HFFc6 (cell line): ENCODE measurements at regions not wholly inside any gene's neighbourhood (a gene's known extent, or its start where the extent isn't known, plus 50 kb on each side); places are given as distances from the start of the nearest gene placed in this dataset.
A peak's percentile ranks its signal among the peaks of the same experiment; 100 is the strongest.

ENCODE experiments used
- DNase-seq: peaks from one replicate; pipeline ENCODE4 v3.0.0-alpha.2; 2018
- H3K27ac Mint-ChIP-seq: 2 replicates; pipeline ENCODE4 v1.8.0; 2020; ENCODE audit warnings: mild to moderate bottlenecking, mixed read lengths
- H3K27me3 Mint-ChIP-seq: 2 replicates; pipeline ENCODE4 v1.8.0; 2021; ENCODE audit warnings: mild to moderate bottlenecking, moderate library complexity, mixed read lengths; ENCODE audit not compliant: insufficient read depth
- H3K36me3 Mint-ChIP-seq: 2 replicates; pipeline ENCODE4 v1.8.0; 2021; ENCODE audit warnings: low read depth, mixed read lengths
- H3K4me1 Mint-ChIP-seq: 2 replicates; pipeline ENCODE4 v1.8.0; 2020; ENCODE audit warnings: low read depth, mixed read lengths
- H3K4me3 Mint-ChIP-seq: 2 replicates; pipeline ENCODE4 v1.8.0; 2020; ENCODE audit warnings: mild to moderate bottlenecking, moderate library complexity, mixed read lengths
- H3K9me3 Mint-ChIP-seq: 2 replicates; pipeline ENCODE4 v1.8.0; 2020; ENCODE audit warnings: mild to moderate bottlenecking, mixed read lengths
- CTCF ChIP-seq: fragments of 200-600 bp; sonication (generic); IDR thresholded peaks from 2 replicates; pipeline ENCODE4 v1.5.0; 2021; ENCODE audit warnings: antibody characterized with exemption, mild to moderate bottlenecking

GRCh38 chr2:10187661-10188060 lies 65.1 kb downstream of the RRM2 start:
- no peaks in the 10 kb centered on the region for H3K9me3 Mint-ChIP-seq
- no peak overlapping the region for H3K4me3 Mint-ChIP-seq
- peaks cover under 1% of the 10 kb centered on the region; the same call in 1 of the 2 replicates for H3K27me3 Mint-ChIP-seq
- no peak for DNase-seq
- H3K4me1 Mint-ChIP-seq, result peaks cover 6% of the 10 kb centered on the region; the same call in 1 of the 2 replicates
- H3K36me3 Mint-ChIP-seq, result no peaks in the 10 kb centered on the region; the same call in 1 of the 2 replicates
- no peak for TF ChIP-seq CTCF
- no peak overlapping the region for H3K27ac Mint-ChIP-seq

- Mint-ChIP-seq H3K27me3 (peaks cover 1% of the 10 kb centered on the region; the same call in 1 of the 2 replicates), H3K9me3 (no peaks in the 10 kb centered on the region), H3K36me3 (no peaks in the 10 kb centered on the region; the same call in 1 of the 2 replicates), H3K4me1 (peaks cover 6% of the 10 kb centered on the region; the same call in 1 of the 2 replicates), H3K27ac (no peak overlapping the region), H3K4me3 (no peak overlapping the region)
- peak; percentile 35 for DNase-seq
- peak; percentile 77 for TF ChIP-seq CTCF
Observed at GRCh38 chr2:10188211-10188610, 65.7 kb downstream of the RRM2 start.

- peaks cover 1% of the 10 kb centered on the region; the same call in 1 of the 2 replicates for H3K27me3 Mint-ChIP-seq
- H3K36me3 Mint-ChIP-seq, result no peaks in the 10 kb centered on the region; the same call in 1 of the 2 replicates
- TF ChIP-seq CTCF, result no peak
- no peaks in the 10 kb centered on the region for H3K9me3 Mint-ChIP-seq
- H3K4me1 Mint-ChIP-seq, result peaks cover 11% of the 10 kb centered on the region
- DNase-seq, result no peak
- no peak overlapping the region for H3K4me3 Mint-ChIP-seq
- H3K27ac Mint-ChIP-seq, result no peak overlapping the region
Observed at GRCh38 chr2:10188729-10189305, 66.3 kb downstream of the RRM2 start.

GRCh38 chr2:10190255-10190654 lies 67.7 kb downstream of the RRM2 start:
- Mint-ChIP-seq H3K36me3 (no peaks in the 10 kb centered on the region; the same call in 1 of the 2 replicates), H3K4me1 (peaks cover 10% of the 10 kb centered on the region), H3K9me3 (no peaks in the 10 kb centered on the region), H3K4me3 (no peak overlapping the region), H3K27ac (no peak overlapping the region), H3K27me3 (peaks cover 5% of the 10 kb centered on the region; the same call in 1 of the 2 replicates)
- TF ChIP-seq CTCF, result no peak
- DNase-seq, result no peak

- no peak overlapping the region for H3K4me3 Mint-ChIP-seq
- H3K27me3 Mint-ChIP-seq, result peaks cover 5% of the 10 kb centered on the region; the same call in 1 of the 2 replicates
- no peak for DNase-seq
- H3K4me1 Mint-ChIP-seq, result peaks cover 10% of the 10 kb centered on the region
- no peaks in the 10 kb centered on the region for H3K9me3 Mint-ChIP-seq
- no peak overlapping the region for H3K27ac Mint-ChIP-seq
- no peaks in the 10 kb centered on the region; the same call in 1 of the 2 replicates for H3K36me3 Mint-ChIP-seq
- TF ChIP-seq CTCF, result no peak
Observed at GRCh38 chr2:10190737-10191532, 68.4 kb downstream of the RRM2 start.
